Panc1 (cell line): ENCODE measurements at regions not wholly inside any gene's neighbourhood (a gene's known extent, or its start where the extent isn't known, plus 50 kb on each side); places are given as distances from the start of the nearest gene placed in this dataset.

ENCODE experiments used
- ATAC-seq: fragments of 200-7000 bp; cut with Tn5 transposase; 2 replicates; pipeline ENCODE4 v1.9.1; 2020; ENCODE audit warnings: mild to moderate bottlenecking, moderate library complexity
- BruUV-seq: library from RNA; stranded (reverse); fragments of 400-500 nt; replicated peaks from 2 replicates; lab custom pipeline; 2021; lab: Mats Ljungman, UMichigan
- CTCF ChIA-PET: fragments of 300-600 bp; sonication (Branson Sonifier 250); formaldehyde crosslinking; loops from one replicate; lab custom pipeline; 2022; ENCODE audit warnings: antibody characterized with exemption; lab: Charles Lee
- POLR2A ChIA-PET: fragments of 300-600 bp; sonication (Branson Sonifier 250); formaldehyde crosslinking; loops from one replicate; lab custom pipeline; 2022; ENCODE audit warnings: antibody characterized with exemption; lab: Charles Lee
- DNase-seq: peaks from one replicate; pipeline ENCODE4 v3.0.0-alpha.2; 2010; ENCODE audit warnings: low read depth, low spot score
- H3K27ac ChIP-seq: 2 replicates; pipeline ENCODE4 v1.5.1; 2011; ENCODE audit warnings: mild to moderate bottlenecking, low read length, inconsistent platforms
- H3K27me3 ChIP-seq: fragments of 200-500 bp; sonication (Bioruptor generic); 2 replicates; pipeline ENCODE4 v1.6.0; 2014; ENCODE audit warnings: low read length, inconsistent platforms; ENCODE audit not compliant: control insufficient read depth, insufficient read depth
- H3K36me3 ChIP-seq: fragments of 200-500 bp; sonication (Bioruptor generic); 2 replicates; pipeline ENCODE4 v1.5.1; 2014; ENCODE audit warnings: inconsistent platforms, mild to moderate bottlenecking, low read length, moderate library complexity; ENCODE audit not compliant: control insufficient read depth, insufficient read depth
- H3K4me1 ChIP-seq: 2 replicates; pipeline ENCODE4 v1.5.1; 2011; ENCODE audit warnings: inconsistent platforms, mild to moderate bottlenecking, low read length, moderate library complexity; ENCODE audit not compliant: control insufficient read depth, insufficient read depth
- H3K4me3 ChIP-seq, 2 experiments: 2 replicates each; pipeline ENCODE4 v1.5.1; 2011 to 2012; ENCODE audit warnings: low read depth in 2 of 2, low read length in 2 of 2, mild to moderate bottlenecking in 2 of 2, inconsistent platforms in 1 of 2, moderate library complexity in 1 of 2
- H3K9me3 ChIP-seq: fragments of 200-500 bp; sonication (Bioruptor generic); 2 replicates; pipeline ENCODE4 v1.5.1; 2014; ENCODE audit warnings: low read depth, mild to moderate bottlenecking, inconsistent platforms, low read length, moderate library complexity; ENCODE audit not compliant: control insufficient read depth, insufficient read depth
- CTCF ChIP-seq: fragments of 450-650 bp; IDR thresholded peaks from 2 replicates; pipeline ENCODE4 v1.5.1; 2017; ENCODE audit warnings: mild to moderate bottlenecking
- POLR2AphosphoS5 ChIP-seq: IDR thresholded peaks from 2 replicates; pipeline ENCODE4 v1.6.1; 2012; ENCODE audit warnings: mild to moderate bottlenecking, low read depth, low read length, moderate library complexity
- REST ChIP-seq, 2 experiments: IDR thresholded peaks; 2 replicates each; pipeline ENCODE4 v1.6.1; 2011 to 2012; ENCODE audit warnings: low read depth in 2 of 2, control low read depth in 1 of 2, low read length in 1 of 2, mild to moderate bottlenecking in 1 of 2, moderate library complexity in 1 of 2; ENCODE audit not compliant: insufficient read depth in 1 of 2
- SIN3A ChIP-seq: IDR thresholded peaks from 2 replicates; pipeline ENCODE4 v1.6.1; 2012; ENCODE audit warnings: low read depth, mild to moderate bottlenecking, low read length, moderate library complexity, borderline replicate concordance; ENCODE audit not compliant: insufficient read depth
- TCF7L2 ChIP-seq: IDR thresholded peaks from 2 replicates; pipeline ENCODE4 v1.6.1; 2011; ENCODE audit warnings: mild to moderate bottlenecking, low read depth, low read length, inconsistent platforms
- in situ Hi-C: cut with HindIII; loops from 2 replicates; pipeline ENCODE4 v1.10.0; 2016; ENCODE audit warnings: low sequenced_read_pairs, low pct_unique_long_range_greater_than_20kb
- intact Hi-C: fragments of 100-400 bp; cut with micrococcal nuclease; formaldehyde crosslinking; loops from one replicate; pipeline ENCODE4 v1.10.0; 2022; ENCODE audit not compliant: unreplicated experiment

GRCh38 chr9:95822583-95823431, 52.7 kb upstream of the ERCC6L2 start:
- TF ChIP-seq POLR2AphosphoS5 = no peak
- TF ChIP-seq CTCF = no peak
- no peak for TF ChIP-seq SIN3A
- TF ChIP-seq TCF7L2 = no peak
- TF ChIP-seq REST (IDR thresholded peaks at IDR 0.05; ENCODE audit: insufficient read depth in 1 of 2, low read depth in 2 of 2, low read length in 1 of 2) = no peak
- Histone ChIP-seq H3K4me1 (no peaks in the 10 kb centered on the region), H3K27ac (no peak overlapping the region), H3K4me3 (no peak overlapping the region), H3K27me3 (no peaks in the 10 kb centered on the region), H3K9me3 (no peaks in the 10 kb centered on the region), H3K36me3 (no peaks in the 10 kb centered on the region)
- POLR2A ChIA-PET = no interaction called here
- CTCF ChIA-PET = no interaction called here
- BruUV-seq = no TSS peak
- no peak for DNase-seq
- in situ Hi-C loops = no loop called here
- intact Hi-C loops = no loop called here
- ATAC-seq = no peak

- no TSS peak for BruUV-seq
- ChIA-PET CTCF (no interaction called here), POLR2A (no interaction called here)
- ATAC-seq (no peak), DNase-seq (no peak)
- H3K27me3 ChIP-seq = no peaks in the 10 kb centered on the region
- in situ Hi-C loops (no loop called here), intact Hi-C loops (no loop called here)
- H3K9me3 ChIP-seq = no peaks in the 10 kb centered on the region
- no peaks in the 10 kb centered on the region for H3K36me3 ChIP-seq
- H3K4me3 ChIP-seq = no peak overlapping the region
- H3K27ac ChIP-seq = no peak overlapping the region
- TF ChIP-seq TCF7L2 = no peak
- no peak for TF ChIP-seq REST (IDR thresholded peaks at IDR 0.05; ENCODE audit: insufficient read depth in 1 of 2, low read depth in 2 of 2, low read length in 1 of 2)
- TF ChIP-seq SIN3A = no peak
- no peak for TF ChIP-seq CTCF
- TF ChIP-seq POLR2AphosphoS5 = no peak
- no peaks in the 10 kb centered on the region for H3K4me1 ChIP-seq
Observed at GRCh38 chr9:95822015-95822414, 53.5 kb upstream of the ERCC6L2 start.
